Loucy (cell line): ENCODE measurements at regions not wholly inside any gene's neighbourhood (a gene's known extent, or its start where the extent isn't known, plus 50 kb on each side); places are given as distances from the start of the nearest gene placed in this dataset.
"Not testable (repeated sequence)": the region's sequence is repeated elsewhere in the genome, so short reads cannot be mapped to it uniquely, and the experiment has no call there.

Experiments used
- H2AFZ ChIP-seq: fragments of 200-600 bp; sonication (generic); 2 replicates; pipeline ENCODE4 v1.6.0; 2016; ENCODE audit warnings: antibody characterized with exemption, mild to moderate bottlenecking, low read length, moderate library complexity
- H3F3A ChIP-seq: fragments of 200-600 bp; 2 replicates; pipeline ENCODE4 v1.6.0; 2016; ENCODE audit warnings: antibody characterized with exemption, low read depth, mild to moderate bottlenecking
- H3K27me3 ChIP-seq: fragments of 200-600 bp; sonication (generic); 2 replicates; pipeline ENCODE4 v1.6.1; 2014; ENCODE audit warnings: low read length, mild to moderate bottlenecking; ENCODE audit not compliant: insufficient read depth, poor library complexity, severe bottlenecking
- H3K36me3 ChIP-seq: fragments of 200-600 bp; sonication (generic); 2 replicates; pipeline ENCODE4 v1.6.1; 2016; ENCODE audit warnings: low read length; ENCODE audit not compliant: insufficient read depth
- H3K4me1 ChIP-seq: fragments of 200-600 bp; sonication (generic); 2 replicates; pipeline ENCODE4 v1.5.1; 2014; ENCODE audit warnings: low read length, mild to moderate bottlenecking; ENCODE audit not compliant: insufficient read depth, poor library complexity, severe bottlenecking
- H3K4me2 ChIP-seq: fragments of 200-600 bp; sonication (generic); 2 replicates; pipeline ENCODE4 v1.6.0; 2014; ENCODE audit warnings: antibody characterized with exemption, low read length, low read depth, mild to moderate bottlenecking; ENCODE audit not compliant: poor library complexity, severe bottlenecking
- H3K4me3 ChIP-seq: fragments of 200-600 bp; sonication (generic); 2 replicates; pipeline ENCODE4 v1.5.1; 2014; ENCODE audit warnings: low read length, mild to moderate bottlenecking, mixed read lengths; ENCODE audit not compliant: poor library complexity, severe bottlenecking
- H3K79me2 ChIP-seq: fragments of 200-600 bp; sonication (generic); 2 replicates; pipeline ENCODE4 v1.6.1; 2014; ENCODE audit warnings: low read length; ENCODE audit not compliant: insufficient read depth
- H3K9ac ChIP-seq: fragments of 200-600 bp; sonication (generic); 2 replicates; pipeline ENCODE4 v1.6.0; 2014; ENCODE audit warnings: mild to moderate bottlenecking, low read depth, low read length, moderate library complexity; ENCODE audit not compliant: poor library complexity, severe bottlenecking
- H3K9me2 ChIP-seq: fragments of 200-600 bp; sonication (generic); replicated peaks from 2 replicates; pipeline ENCODE4 v1.6.1; 2016; ENCODE audit warnings: low read depth, low read length, mixed read lengths
- H3K9me3 ChIP-seq: fragments of 200-600 bp; sonication (generic); 2 replicates; pipeline ENCODE4 v1.6.1; 2014; ENCODE audit warnings: mild to moderate bottlenecking, antibody characterized with exemption, low read length, low read depth; ENCODE audit not compliant: insufficient read depth
- H4K20me1 ChIP-seq: fragments of 200-600 bp; sonication (generic); 2 replicates; pipeline ENCODE4 v1.6.0; 2014; ENCODE audit warnings: antibody characterized with exemption, low read length, mild to moderate bottlenecking; ENCODE audit not compliant: insufficient read depth, poor library complexity, severe bottlenecking
- CTCF ChIP-seq: fragments of 200-600 bp; sonication (generic); conservative IDR thresholded peaks from 2 replicates; pipeline ENCODE4 v1.5.1; 2014; ENCODE audit warnings: mild to moderate bottlenecking, antibody characterized with exemption, low read length
- EZH2phosphoT487 ChIP-seq: fragments of 200-600 bp; IDR thresholded peaks from 2 replicates; pipeline ENCODE4 v1.6.1; 2018; ENCODE audit warnings: antibody characterized with exemption, mild to moderate bottlenecking, moderate library complexity, borderline replicate concordance

DNA sequence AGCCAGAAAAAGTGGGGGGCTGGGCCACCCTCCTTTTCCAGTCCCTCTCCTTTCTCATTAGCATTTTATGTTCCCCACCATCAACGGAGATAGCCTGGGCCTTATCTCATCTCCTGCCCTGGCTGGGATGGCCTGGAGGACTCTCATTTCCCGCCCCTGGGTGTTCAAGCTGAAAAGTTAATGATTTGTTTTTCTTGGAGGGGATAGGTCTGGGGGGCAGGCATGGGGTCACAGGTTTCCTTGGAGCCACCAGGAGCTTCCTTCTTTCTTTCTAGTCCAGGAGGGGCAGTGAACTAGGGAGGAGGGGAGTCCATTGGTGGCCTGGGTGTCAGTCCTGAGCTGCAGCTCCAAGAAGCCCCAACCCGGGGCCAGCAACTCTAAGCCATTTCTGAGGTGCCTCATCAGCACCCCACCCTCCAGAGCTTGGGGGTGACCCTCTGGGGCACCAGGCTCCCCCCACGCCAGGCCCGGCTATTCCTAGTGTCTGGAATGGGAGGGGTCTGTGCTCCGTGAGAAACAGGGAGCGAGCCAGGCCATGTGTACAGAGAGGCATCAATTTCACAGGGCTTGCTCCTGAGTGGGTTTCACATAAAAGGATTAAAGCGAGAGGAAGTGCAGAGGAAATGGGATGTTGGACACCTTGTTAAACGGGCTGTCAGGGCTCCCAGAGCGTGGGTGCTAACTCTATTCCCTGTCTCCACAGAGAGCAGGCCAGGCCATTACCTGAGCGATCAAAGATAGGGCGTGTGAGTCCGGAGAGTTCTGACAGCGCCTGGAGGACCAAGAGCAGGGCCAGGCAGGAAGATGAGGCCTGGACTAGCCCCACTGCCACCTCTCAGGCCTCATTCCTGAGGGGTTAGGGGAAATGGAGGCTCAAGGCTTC, 90.6 kb upstream of the LHX1 start:
- H3K9me2 ChIP-seq = no peaks in the 10 kb centered on the region
- no peak overlapping the region for H3K4me2 ChIP-seq
- no peaks in the 10 kb centered on the region for H3K36me3 ChIP-seq
- no peaks in the 10 kb centered on the region for H4K20me1 ChIP-seq
- H3K79me2 ChIP-seq = no peaks in the 10 kb centered on the region
- no peaks in the 10 kb centered on the region for H3K27me3 ChIP-seq
- no peaks in the 10 kb centered on the region for H3K4me1 ChIP-seq
- no peaks in the 10 kb centered on the region for H3F3A ChIP-seq
- H2AFZ ChIP-seq = no peak overlapping the region
- H3K4me3 ChIP-seq = no peak overlapping the region
- TF ChIP-seq EZH2phosphoT487 (no peak), CTCF (no peak)
- no peaks in the 10 kb centered on the region for H3K9me3 ChIP-seq
- H3K9ac ChIP-seq = no peak overlapping the region

- H3K4me3 ChIP-seq = no peak overlapping the region
- no peak overlapping the region for H3K4me2 ChIP-seq
- H3F3A ChIP-seq = no peaks in the 10 kb centered on the region
- no peaks in the 10 kb centered on the region for H3K4me1 ChIP-seq
- TF ChIP-seq EZH2phosphoT487 (no peak), CTCF (no peak)
- H3K27me3 ChIP-seq = no peaks in the 10 kb centered on the region
- no peak overlapping the region for H3K9ac ChIP-seq
- H2AFZ ChIP-seq = no peak overlapping the region
- H3K79me2 ChIP-seq = no peaks in the 10 kb centered on the region
- no peaks in the 10 kb centered on the region for H3K9me2 ChIP-seq
- no peaks in the 10 kb centered on the region for H4K20me1 ChIP-seq
- no peaks in the 10 kb centered on the region for H3K36me3 ChIP-seq
- no peaks in the 10 kb centered on the region for H3K9me3 ChIP-seq
Observed at GRCh38 chr17:36848008-36848902, 89.0 kb upstream of the LHX1 start.

DNA sequence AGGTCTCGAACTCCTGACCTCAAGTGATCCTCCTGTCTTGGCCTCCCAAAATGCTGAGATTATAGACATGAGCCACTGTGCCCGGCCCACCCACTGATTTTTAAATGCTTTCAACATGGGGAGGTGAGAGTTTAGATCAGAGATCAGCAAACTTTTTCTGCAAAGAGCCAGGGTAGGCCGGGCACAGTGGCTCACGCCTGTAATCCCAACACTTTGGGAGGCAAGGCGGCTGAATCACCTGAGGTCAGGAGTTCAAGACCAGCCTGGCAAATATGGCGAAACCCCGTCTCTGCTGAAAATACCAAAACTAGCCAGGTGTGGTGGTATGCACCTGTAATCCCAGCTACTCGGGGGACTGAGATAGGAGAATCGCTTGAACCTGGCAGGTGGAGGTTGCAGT, 88.3 kb upstream of the LHX1 start:
- not testable (repeated sequence) for H2AFZ ChIP-seq, H3K4me2 ChIP-seq, H4K20me1 ChIP-seq, H3K79me2 ChIP-seq, H3K4me3 ChIP-seq, H3F3A ChIP-seq, H3K36me3 ChIP-seq, H3K9me2 ChIP-seq, H3K4me1 ChIP-seq, H3K9me3 ChIP-seq, H3K9ac ChIP-seq, H3K27me3 ChIP-seq
